ENCODE measurements at regions not wholly inside any gene's neighbourhood (a gene's known extent, or its start where the extent isn't known, plus 50 kb on each side); places are given as distances from the start of the nearest gene placed in this dataset.

GRCh38 chr1:17973694-17974093 is 133.9 kb upstream of the IGSF21 start:
- TF ChIP-seq CTCF (tag by site-specific recombination; IDR thresholded peaks at IDR 0.05) = no peak
- TF ChIP-seq KLF17 (tag by site-specific recombination; IDR thresholded peaks at IDR 0.05) = no peak
